DND-41 (cell line): ENCODE measurements at regions not wholly inside any gene's neighbourhood (a gene's known extent, or its start where the extent isn't known, plus 50 kb on each side); places are given as distances from the start of the nearest gene placed in this dataset.

Experiments used
- EZH2 ChIP-seq: IDR thresholded peaks from 3 replicates; pipeline ENCODE4 v1.6.1; 2012; ENCODE audit warnings: borderline replicate concordance, low read depth, mild to moderate bottlenecking, moderate library complexity, low read length, inconsistent platforms; ENCODE audit not compliant: severe bottlenecking
- TF ChIP-seq, protein P1 (sequence below): IDR thresholded peaks from 2 replicates; pipeline ENCODE4 v1.5.1; 2012; ENCODE audit warnings: borderline replicate concordance, low read length, moderate library complexity, mild to moderate bottlenecking; ENCODE audit not compliant: poor library complexity, severe bottlenecking; ENCODE audit errors: extremely low read depth

- peak; percentile 58 for TF ChIP-seq EZH2
- TF ChIP-seq, protein P1, sequence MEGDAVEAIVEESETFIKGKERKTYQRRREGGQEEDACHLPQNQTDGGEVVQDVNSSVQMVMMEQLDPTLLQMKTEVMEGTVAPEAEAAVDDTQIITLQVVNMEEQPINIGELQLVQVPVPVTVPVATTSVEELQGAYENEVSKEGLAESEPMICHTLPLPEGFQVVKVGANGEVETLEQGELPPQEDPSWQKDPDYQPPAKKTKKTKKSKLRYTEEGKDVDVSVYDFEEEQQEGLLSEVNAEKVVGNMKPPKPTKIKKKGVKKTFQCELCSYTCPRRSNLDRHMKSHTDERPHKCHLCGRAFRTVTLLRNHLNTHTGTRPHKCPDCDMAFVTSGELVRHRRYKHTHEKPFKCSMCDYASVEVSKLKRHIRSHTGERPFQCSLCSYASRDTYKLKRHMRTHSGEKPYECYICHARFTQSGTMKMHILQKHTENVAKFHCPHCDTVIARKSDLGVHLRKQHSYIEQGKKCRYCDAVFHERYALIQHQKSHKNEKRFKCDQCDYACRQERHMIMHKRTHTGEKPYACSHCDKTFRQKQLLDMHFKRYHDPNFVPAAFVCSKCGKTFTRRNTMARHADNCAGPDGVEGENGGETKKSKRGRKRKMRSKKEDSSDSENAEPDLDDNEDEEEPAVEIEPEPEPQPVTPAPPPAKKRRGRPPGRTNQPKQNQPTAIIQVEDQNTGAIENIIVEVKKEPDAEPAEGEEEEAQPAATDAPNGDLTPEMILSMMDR, result no peak
Measured at GRCh38 chr4:3368841-3369760, 72.7 kb upstream of the HGFAC start.
